Activated CD4-positive, alpha-beta memory T cell treated with anti-CD3 and anti-CD28 coated beads, Interleukin-2, amount 10 ng/mL, durations not matched to agents 7 days and 5 days (primary cell): ENCODE measurements at regions not wholly inside any gene's neighbourhood (a gene's known extent, or its start where the extent isn't known, plus 50 kb on each side); places are given as distances from the start of the nearest gene placed in this dataset.

Experiments
- CTCF ChIA-PET: fragments of 350-600 bp; sonication (Branson Sonifier 250); formaldehyde crosslinking; loops from one replicate; lab custom pipeline; 2021; ENCODE audit warnings: antibody characterized with exemption, inconsistent platforms; lab: Charles Lee
- POLR2A ChIA-PET: fragments of 350-600 bp; sonication (Branson Sonifier 250); formaldehyde crosslinking; loops from one replicate; lab custom pipeline; 2021; ENCODE audit warnings: antibody characterized with exemption; lab: Charles Lee
- DNase-seq: peaks from one replicate; pipeline ENCODE4 v3.0.0-alpha.2; 2020
- H3K27ac Mint-ChIP-seq: one replicate; pipeline ENCODE4 v1.8.0; 2021; ENCODE audit warnings: mild to moderate bottlenecking, mixed read lengths
- H3K27me3 Mint-ChIP-seq: one replicate; pipeline ENCODE4 v1.8.0; 2021; ENCODE audit warnings: mixed read lengths
- H3K36me3 Mint-ChIP-seq: one replicate; pipeline ENCODE4 v1.8.0; 2021; ENCODE audit warnings: low read depth, mixed read lengths
- H3K4me1 Mint-ChIP-seq: one replicate; pipeline ENCODE4 v1.8.0; 2021; ENCODE audit warnings: mixed read lengths
- H3K4me3 Mint-ChIP-seq: one replicate; pipeline ENCODE4 v1.8.0; 2021; ENCODE audit warnings: mild to moderate bottlenecking, mixed read lengths
- H3K9me3 Mint-ChIP-seq: one replicate; pipeline ENCODE4 v1.8.0; 2021; ENCODE audit warnings: mixed read lengths

- no peak overlapping the region for H3K4me3 Mint-ChIP-seq
- H3K9me3 Mint-ChIP-seq, result no peaks in the 10 kb centered on the region
- ChIA-PET CTCF (no interaction called here), POLR2A (no interaction called here)
- no peaks in the 10 kb centered on the region for H3K36me3 Mint-ChIP-seq
- H3K27ac Mint-ChIP-seq, result no peak overlapping the region
- DNase-seq, result no peak
- H3K27me3 Mint-ChIP-seq, result no peaks in the 10 kb centered on the region
- no peaks in the 10 kb centered on the region for H3K4me1 Mint-ChIP-seq
Observed at GRCh38 chr16:87098361-87098760, 218.8 kb downstream of the C16orf95 start.

- Mint-ChIP-seq H3K4me1 (no peaks in the 10 kb centered on the region), H3K27ac (no peak overlapping the region), H3K4me3 (no peak overlapping the region), H3K9me3 (no peaks in the 10 kb centered on the region), H3K27me3 (no peaks in the 10 kb centered on the region), H3K36me3 (no peaks in the 10 kb centered on the region)
- CTCF ChIA-PET, result no interaction called here
- POLR2A ChIA-PET, result no interaction called here
- no peak for DNase-seq
Observed at GRCh38 chr16:87098976-87099720, 218.0 kb downstream of the C16orf95 start.

DNA sequence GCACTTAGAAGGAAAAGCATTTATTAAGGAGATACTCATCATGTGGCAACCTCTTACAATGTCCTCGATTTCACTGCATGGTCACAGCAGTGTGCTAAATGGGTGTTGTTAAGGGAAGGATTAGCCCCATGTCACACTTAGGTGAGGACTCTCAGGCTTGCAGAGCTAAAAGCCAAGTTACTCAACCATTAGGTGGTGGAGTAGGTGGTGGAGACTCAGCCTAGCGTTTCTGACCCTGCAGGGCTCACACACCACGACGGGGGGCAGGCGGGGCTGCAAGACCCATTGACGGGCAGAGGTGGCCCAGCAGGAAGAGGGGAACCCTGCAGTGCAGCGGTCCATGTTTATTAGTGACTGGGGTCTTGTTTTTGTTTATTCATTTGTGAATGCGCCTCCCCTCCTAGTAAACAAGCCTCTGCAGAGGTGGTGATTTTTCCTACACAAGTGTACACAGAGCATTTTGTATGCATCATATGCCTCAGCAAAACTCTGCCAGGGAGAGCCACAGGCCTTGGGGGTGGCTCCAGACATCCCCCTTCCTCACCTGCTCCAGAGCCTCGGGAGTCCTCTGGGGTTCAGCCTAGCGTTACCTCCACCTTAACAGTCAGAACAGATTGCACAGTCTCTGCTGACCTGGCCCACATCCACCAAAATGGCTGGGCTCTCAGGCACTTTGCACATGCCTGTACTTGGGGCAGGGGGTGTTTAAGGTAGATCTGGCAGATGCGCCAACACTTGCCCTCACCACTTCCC lies 216.7 kb downstream of the C16orf95 start:
- CTCF ChIA-PET, result interaction anchor here (1.0 kb wide), 1 partner anchor 524 kb away, joined by 4 read pairs; no protein-coding TSS in a partner anchor
- H3K4me3 Mint-ChIP-seq, result no peak overlapping the region

GRCh38 chr16:87101903-87102302 lies 215.3 kb downstream of the C16orf95 start:
- H3K4me3 Mint-ChIP-seq, result no peak overlapping the region
- H3K36me3 Mint-ChIP-seq, result no peaks in the 10 kb centered on the region
- no peak for DNase-seq
- CTCF ChIA-PET, result interaction anchor here (1.0 kb wide), 1 partner anchor 526 kb away, joined by 4 read pairs; no protein-coding TSS in a partner anchor
- H3K4me1 Mint-ChIP-seq, result no peaks in the 10 kb centered on the region
- H3K9me3 Mint-ChIP-seq, result no peaks in the 10 kb centered on the region
- no peak overlapping the region for H3K27ac Mint-ChIP-seq
- POLR2A ChIA-PET, result no interaction called here
- peaks cover 9% of the 10 kb centered on the region for H3K27me3 Mint-ChIP-seq

More for the DNA sequence above, 216.7 kb downstream of the C16orf95 start:
- POLR2A ChIA-PET, result no interaction called here
- Mint-ChIP-seq H3K27me3 (peaks cover 4% of the 10 kb centered on the region), H3K27ac (no peak overlapping the region), H3K9me3 (no peaks in the 10 kb centered on the region), H3K36me3 (no peaks in the 10 kb centered on the region), H3K4me1 (no peaks in the 10 kb centered on the region)
- DNase-seq, result no peak

- no peak overlapping the region for H3K4me3 Mint-ChIP-seq
- H3K4me1 Mint-ChIP-seq, result no peaks in the 10 kb centered on the region
- H3K27me3 Mint-ChIP-seq, result peaks cover 12% of the 10 kb centered on the region
- no peaks in the 10 kb centered on the region for H3K9me3 Mint-ChIP-seq
- H3K36me3 Mint-ChIP-seq, result no peaks in the 10 kb centered on the region
- H3K27ac Mint-ChIP-seq, result no peak overlapping the region
- CTCF ChIA-PET, result no interaction called here
- POLR2A ChIA-PET, result no interaction called here
- no peak for DNase-seq
Observed at GRCh38 chr16:87107201-87107600, 210.0 kb downstream of the C16orf95 start.

DNA sequence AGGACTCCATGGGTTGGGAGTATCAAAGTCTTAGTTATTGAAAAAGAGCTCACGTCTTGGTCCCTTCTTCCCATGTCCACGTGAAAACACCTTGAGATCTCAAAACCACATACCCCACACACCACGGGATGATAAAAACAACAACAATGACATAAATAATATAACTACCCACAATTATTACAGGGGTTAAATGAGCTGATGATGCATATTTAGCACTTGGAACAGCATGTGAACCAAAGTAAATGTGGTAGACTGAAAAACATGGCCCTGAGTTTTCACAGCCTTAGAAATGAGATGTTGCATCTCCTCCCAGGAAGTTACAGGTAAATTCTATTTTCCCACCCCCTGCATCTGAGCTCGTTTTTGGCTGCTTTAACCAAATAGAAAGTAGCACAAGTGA lies 208.9 kb downstream of the C16orf95 start:
- peaks cover 12% of the 10 kb centered on the region for H3K27me3 Mint-ChIP-seq
- no peaks in the 10 kb centered on the region for H3K9me3 Mint-ChIP-seq
- H3K4me3 Mint-ChIP-seq, result no peak overlapping the region
- CTCF ChIA-PET, result no interaction called here
- no peaks in the 10 kb centered on the region for H3K36me3 Mint-ChIP-seq
- no peak for DNase-seq
- POLR2A ChIA-PET, result no interaction called here
- no peak overlapping the region for H3K27ac Mint-ChIP-seq
- H3K4me1 Mint-ChIP-seq, result no peaks in the 10 kb centered on the region

- no peaks in the 10 kb centered on the region for H3K36me3 Mint-ChIP-seq
- H3K27me3 Mint-ChIP-seq, result peaks cover 12% of the 10 kb centered on the region
- ChIA-PET POLR2A (no interaction called here), CTCF (no interaction called here)
- DNase-seq, result no peak
- H3K27ac Mint-ChIP-seq, result no peak overlapping the region
- H3K4me1 Mint-ChIP-seq, result no peaks in the 10 kb centered on the region
- no peaks in the 10 kb centered on the region for H3K9me3 Mint-ChIP-seq
- no peak overlapping the region for H3K4me3 Mint-ChIP-seq
Observed at GRCh38 chr16:87108941-87109340, 208.3 kb downstream of the C16orf95 start.

DNA sequence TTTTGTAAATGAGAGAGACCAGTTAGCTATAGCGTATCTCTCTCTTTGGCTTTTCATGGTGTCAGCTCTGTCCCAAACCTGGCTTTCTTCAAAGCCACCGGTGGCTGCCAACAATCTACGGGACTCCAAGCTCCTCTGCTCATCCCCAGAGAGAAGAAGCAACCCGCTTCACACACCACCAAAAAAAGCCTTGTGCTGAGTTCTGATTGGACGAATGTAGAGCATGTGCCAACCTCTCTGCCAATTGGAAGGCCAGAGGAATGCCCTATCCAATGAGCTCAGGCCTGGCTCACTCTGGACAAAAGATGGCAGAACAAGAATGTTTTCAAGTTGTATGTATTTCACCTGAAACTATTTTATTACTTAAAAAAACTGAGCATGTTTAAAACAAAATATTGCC lies 202.4 kb downstream of the C16orf95 start:
- H3K27ac Mint-ChIP-seq, result no peak overlapping the region
- H3K27me3 Mint-ChIP-seq, result no peaks in the 10 kb centered on the region
- no peaks in the 10 kb centered on the region for H3K4me1 Mint-ChIP-seq
- no peaks in the 10 kb centered on the region for H3K36me3 Mint-ChIP-seq
- no peaks in the 10 kb centered on the region for H3K9me3 Mint-ChIP-seq
- ChIA-PET POLR2A (no interaction called here), CTCF (no interaction called here)
- no peak for DNase-seq
- H3K4me3 Mint-ChIP-seq, result no peak overlapping the region

DNA sequence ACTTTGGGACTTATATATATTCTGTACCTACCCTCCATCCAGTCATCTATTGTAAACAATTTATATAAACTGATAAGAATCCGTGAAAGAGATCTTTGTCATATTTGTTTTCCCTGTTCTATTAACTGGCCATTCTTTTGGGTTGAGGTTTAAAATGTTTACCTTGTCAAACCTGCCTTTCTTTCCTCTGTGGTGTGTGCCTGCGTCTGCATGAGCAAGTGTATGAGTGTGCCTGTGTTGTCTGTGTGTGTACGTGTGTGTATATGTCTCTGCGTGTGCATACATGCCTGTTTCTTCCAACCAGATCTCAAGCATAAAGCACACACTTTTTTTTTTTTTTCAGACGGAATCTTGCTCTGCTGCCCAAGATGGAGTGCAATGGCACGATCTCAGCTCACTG lies 201.5 kb downstream of the C16orf95 start:
- no peak overlapping the region for H3K4me3 Mint-ChIP-seq
- no peaks in the 10 kb centered on the region for H3K9me3 Mint-ChIP-seq

DNA sequence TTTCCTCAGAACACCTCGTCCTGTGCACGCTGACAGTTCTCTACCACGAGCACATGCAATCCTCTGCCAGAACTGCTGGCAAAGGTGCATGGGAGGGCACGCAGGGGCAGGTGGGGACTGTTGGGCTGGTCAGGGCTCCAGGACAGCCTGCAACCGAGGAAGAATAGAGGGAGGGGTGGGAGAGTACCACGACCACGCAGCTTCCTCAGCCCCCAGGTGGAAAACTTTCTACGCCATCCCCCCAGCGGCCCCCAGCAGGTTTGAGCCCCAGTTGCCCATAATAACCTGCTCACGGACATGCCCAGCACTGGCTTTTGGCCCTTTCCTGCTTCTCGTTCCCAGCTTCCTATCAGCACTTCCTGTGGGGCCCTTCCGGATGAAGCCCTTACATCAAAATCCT lies 199.3 kb downstream of the C16orf95 start:
- CTCF ChIA-PET, result no interaction called here
- H3K36me3 Mint-ChIP-seq, result no peaks in the 10 kb centered on the region

More for the DNA sequence above, 201.5 kb downstream of the C16orf95 start:
- CTCF ChIA-PET, result no interaction called here
- Mint-ChIP-seq H3K27me3 (no peaks in the 10 kb centered on the region), H3K36me3 (no peaks in the 10 kb centered on the region), H3K27ac (no peak overlapping the region), H3K4me1 (no peaks in the 10 kb centered on the region)
- no peak for DNase-seq
- POLR2A ChIA-PET, result no interaction called here

GRCh38 chr16:87119168-87119567 lies 198.0 kb downstream of the C16orf95 start:
- Mint-ChIP-seq H3K9me3 (peaks cover 2% of the 10 kb centered on the region), H3K27ac (no peak overlapping the region), H3K27me3 (no peaks in the 10 kb centered on the region), H3K36me3 (no peaks in the 10 kb centered on the region), H3K4me3 (no peak overlapping the region), H3K4me1 (no peaks in the 10 kb centered on the region)
- DNase-seq, result no peak
- CTCF ChIA-PET, result no interaction called here
- POLR2A ChIA-PET, result no interaction called here

More for the DNA sequence above, 199.3 kb downstream of the C16orf95 start:
- Mint-ChIP-seq H3K4me3 (no peak overlapping the region), H3K27ac (no peak overlapping the region), H3K9me3 (no peaks in the 10 kb centered on the region), H3K4me1 (no peaks in the 10 kb centered on the region), H3K27me3 (no peaks in the 10 kb centered on the region)
- POLR2A ChIA-PET, result no interaction called here
- no peak for DNase-seq

DNA sequence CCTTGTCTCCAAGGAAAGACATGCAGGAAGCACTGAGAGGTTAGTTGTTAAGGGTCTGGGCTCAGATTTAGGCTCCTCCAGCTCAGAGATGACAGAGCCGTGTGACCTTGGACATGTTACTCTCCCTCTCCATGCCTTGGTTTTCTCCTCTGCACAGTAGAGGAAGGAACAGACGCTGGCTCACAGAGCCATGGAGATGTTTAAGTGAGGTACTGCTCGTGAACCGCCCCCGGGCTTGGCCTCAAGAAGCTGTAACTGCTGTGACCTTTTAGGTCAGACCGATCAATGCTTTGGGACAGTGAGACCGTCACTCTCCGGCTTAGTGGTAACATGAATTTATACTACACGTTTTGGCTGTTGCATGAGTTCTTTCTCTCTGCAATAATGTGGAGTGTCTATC lies 197.4 kb downstream of the C16orf95 start:
- Mint-ChIP-seq H3K36me3 (no peaks in the 10 kb centered on the region), H3K27me3 (no peaks in the 10 kb centered on the region), H3K9me3 (peaks cover 2% of the 10 kb centered on the region), H3K27ac (no peak overlapping the region), H3K4me3 (no peak overlapping the region), H3K4me1 (no peaks in the 10 kb centered on the region)
- CTCF ChIA-PET, result no interaction called here
- no peak for DNase-seq
- POLR2A ChIA-PET, result no interaction called here

DNA sequence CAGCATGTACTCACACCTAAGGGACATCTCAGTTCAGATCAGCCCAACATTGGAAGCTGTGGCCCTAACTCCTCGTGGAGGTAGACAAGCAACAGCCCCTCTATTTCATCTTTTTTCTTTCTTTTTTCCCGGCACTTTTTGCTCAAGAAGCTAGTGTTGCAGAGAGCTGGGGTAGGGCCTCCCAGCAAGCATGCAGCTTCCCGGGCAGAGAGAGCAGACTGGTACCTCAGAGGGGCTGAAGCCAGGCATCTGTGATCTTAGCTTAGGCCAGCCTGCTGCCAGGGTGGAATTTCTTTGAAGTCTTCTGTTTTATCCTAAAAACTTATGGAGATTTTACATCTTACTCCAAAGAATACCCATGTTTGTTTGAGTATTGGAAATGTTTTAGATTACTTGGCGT lies 195.4 kb downstream of the C16orf95 start:
- peaks cover 2% of the 10 kb centered on the region for H3K9me3 Mint-ChIP-seq
- H3K27ac Mint-ChIP-seq, result no peak overlapping the region
- ChIA-PET CTCF (no interaction called here), POLR2A (no interaction called here)
- no peaks in the 10 kb centered on the region for H3K27me3 Mint-ChIP-seq
- no peaks in the 10 kb centered on the region for H3K36me3 Mint-ChIP-seq
- no peaks in the 10 kb centered on the region for H3K4me1 Mint-ChIP-seq
- DNase-seq, result no peak
- H3K4me3 Mint-ChIP-seq, result no peak overlapping the region
